Suppressor macrophage (primary cell): ENCODE measurements at regions not wholly inside any gene's neighbourhood (a gene's known extent, or its start where the extent isn't known, plus 50 kb on each side); places are given as distances from the start of the nearest gene placed in this dataset.

Source experiments
- DNase-seq, 4 experiments: peaks; one replicate each; pipeline ENCODE4 v3.0.0-alpha.2; 2020 to 2022

- no peak for DNase-seq
Measured at GRCh38 chr13:29996316-29996715, 145.9 kb upstream of the UBL3 start.

- no peak for DNase-seq
Measured at GRCh38 chr13:29994911-29995595, 144.6 kb upstream of the UBL3 start.

GRCh38 chr13:29993716-29994488, 143.5 kb upstream of the UBL3 start:
- DNase-seq: peak in 2 of 4 experiments; percentile 15 to 17

- DNase-seq: no peak
Measured at GRCh38 chr13:29993196-29993595, 142.8 kb upstream of the UBL3 start.

GRCh38 chr13:29991343-29991742, 140.9 kb upstream of the UBL3 start:
- DNase-seq: no peak

GRCh38 chr13:29987340-29987739, 136.9 kb upstream of the UBL3 start:
- DNase-seq: no peak

GRCh38 chr13:29980339-29980738, 129.9 kb upstream of the UBL3 start:
- no peak for DNase-seq

- no peak for DNase-seq
Measured at GRCh38 chr13:29978211-29978610, 127.8 kb upstream of the UBL3 start.

- no peak for DNase-seq
Measured at GRCh38 chr13:29977476-29978120, 127.2 kb upstream of the UBL3 start.

- DNase-seq: no peak
Measured at GRCh38 chr13:29976535-29976934, 126.1 kb upstream of the UBL3 start.

- no peak for DNase-seq
Measured at GRCh38 chr13:29975283-29975682, 124.9 kb upstream of the UBL3 start.

GRCh38 chr13:29969286-29969685, 118.9 kb upstream of the UBL3 start:
- no peak for DNase-seq

GRCh38 chr13:29964181-29964845, 113.9 kb upstream of the UBL3 start:
- no peak for DNase-seq

- DNase-seq: no peak
Measured at GRCh38 chr13:29963089-29963488, 112.7 kb upstream of the UBL3 start.

GRCh38 chr13:29961036-29961670, 110.7 kb upstream of the UBL3 start:
- no peak for DNase-seq

- DNase-seq: no peak
Measured at GRCh38 chr13:29959603-29960002, 109.2 kb upstream of the UBL3 start.

- no peak for DNase-seq
Measured at GRCh38 chr13:29959086-29959485, 108.7 kb upstream of the UBL3 start.

GRCh38 chr13:29958476-29958875, 108.1 kb upstream of the UBL3 start:
- no peak for DNase-seq

GRCh38 chr13:29957320-29957719, 106.9 kb upstream of the UBL3 start:
- DNase-seq: no peak

GRCh38 chr13:29956853-29957252, 106.4 kb upstream of the UBL3 start:
- DNase-seq: no peak

GRCh38 chr13:29955137-29955650, 104.8 kb upstream of the UBL3 start:
- DNase-seq: no peak
